ENCODE measurements at regions not wholly inside any gene's neighbourhood (a gene's known extent, or its start where the extent isn't known, plus 50 kb on each side); places are given as distances from the start of the nearest gene placed in this dataset.

- no peak overlapping the region for H3K9ac ChIP-seq (ENCODE audit: low read length)
- H3K27me3 ChIP-seq (ENCODE audit: control insufficient read depth, insufficient read depth, low read length) = no peaks in the 10 kb centered on the region
- no peaks in the 10 kb centered on the region for H3K9me3 ChIP-seq (ENCODE audit: control insufficient read depth, low read length)
- H3K36me3 ChIP-seq (ENCODE audit: control insufficient read depth, insufficient read depth, low read length) = no peaks in the 10 kb centered on the region
- H3K4me3 ChIP-seq (ENCODE audit: low read length) = no peak overlapping the region
- peaks cover 8% of the 10 kb centered on the region for H3K4me1 ChIP-seq (ENCODE audit: control insufficient read depth, insufficient read depth, low read length)
Observed at GRCh38 chr20:51142448-51142847, 119.5 kb upstream of the KCNG1 start.

- Histone ChIP-seq H3K9me3 (ENCODE audit: control insufficient read depth, low read length) (no peaks in the 10 kb centered on the region), H3K36me3 (ENCODE audit: control insufficient read depth, insufficient read depth, low read length) (no peaks in the 10 kb centered on the region), H3K4me1 (ENCODE audit: control insufficient read depth, insufficient read depth, low read length) (peaks cover 8% of the 10 kb centered on the region), H3K9ac (ENCODE audit: low read length) (no peak overlapping the region), H3K27me3 (ENCODE audit: control insufficient read depth, insufficient read depth, low read length) (no peaks in the 10 kb centered on the region), H3K4me3 (ENCODE audit: low read length) (no peak overlapping the region)
Observed at GRCh38 chr20:51140671-51141070, 117.8 kb upstream of the KCNG1 start.

DNA sequence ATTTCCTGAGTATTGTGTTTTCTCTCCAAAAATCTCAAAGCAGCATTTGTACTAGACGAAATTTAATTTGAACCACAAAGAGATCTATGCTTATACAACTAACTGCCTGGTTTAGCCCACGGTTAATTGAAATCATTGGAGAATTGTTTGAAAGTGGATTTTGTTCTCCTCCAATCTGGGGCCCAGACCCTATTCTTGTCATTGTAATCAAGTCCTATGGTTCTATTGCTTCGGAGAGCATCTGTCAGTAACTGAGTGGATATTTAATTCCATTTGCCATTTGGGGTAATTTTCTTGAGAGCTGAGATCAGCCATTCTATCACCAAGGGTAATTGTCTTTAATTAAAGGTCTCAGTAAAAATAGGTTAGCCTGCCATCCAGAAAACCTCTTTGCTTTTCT is 117.0 kb upstream of the KCNG1 start:
- no peak overlapping the region for H3K4me3 ChIP-seq (ENCODE audit: low read length)
- H3K27me3 ChIP-seq (ENCODE audit: control insufficient read depth, insufficient read depth, low read length) = no peaks in the 10 kb centered on the region
- H3K36me3 ChIP-seq (ENCODE audit: control insufficient read depth, insufficient read depth, low read length) = no peaks in the 10 kb centered on the region
- H3K4me1 ChIP-seq (ENCODE audit: control insufficient read depth, insufficient read depth, low read length) = peaks cover 8% of the 10 kb centered on the region
- no peaks in the 10 kb centered on the region for H3K9me3 ChIP-seq (ENCODE audit: control insufficient read depth, low read length)
- no peak overlapping the region for H3K9ac ChIP-seq (ENCODE audit: low read length)

DNA sequence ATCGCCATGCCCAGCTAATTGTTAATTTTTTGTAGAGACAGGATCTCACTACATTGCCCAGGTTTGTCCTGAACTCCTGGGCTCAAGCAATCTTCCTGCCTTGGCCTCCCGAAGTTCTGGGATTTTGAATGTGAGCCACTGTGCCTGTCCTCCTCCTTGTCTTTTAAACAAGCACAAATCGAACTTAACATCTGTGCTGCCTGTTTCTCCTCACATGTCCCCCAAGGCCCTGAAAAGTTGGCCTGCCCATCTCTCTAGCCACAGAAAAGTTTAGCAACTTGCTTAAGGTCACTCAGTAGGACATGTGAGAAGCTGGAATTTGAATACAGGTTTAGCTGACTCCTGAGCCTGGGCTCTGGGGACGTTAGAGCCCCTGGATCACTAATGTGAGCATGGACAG is 115.7 kb upstream of the KCNG1 start:
- Histone ChIP-seq H3K36me3 (ENCODE audit: control insufficient read depth, insufficient read depth, low read length) (no peaks in the 10 kb centered on the region), H3K9ac (ENCODE audit: low read length) (no peak overlapping the region), H3K4me1 (ENCODE audit: control insufficient read depth, insufficient read depth, low read length) (peaks cover 8% of the 10 kb centered on the region), H3K4me3 (ENCODE audit: low read length) (no peak overlapping the region), H3K9me3 (ENCODE audit: control insufficient read depth, low read length) (no peaks in the 10 kb centered on the region), H3K27me3 (ENCODE audit: control insufficient read depth, insufficient read depth, low read length) (no peaks in the 10 kb centered on the region)

GRCh38 chr20:51137461-51137860 is 114.6 kb upstream of the KCNG1 start:
- no peaks in the 10 kb centered on the region for H3K27me3 ChIP-seq (ENCODE audit: control insufficient read depth, insufficient read depth, low read length)
- no peak overlapping the region for H3K4me3 ChIP-seq (ENCODE audit: low read length)

GRCh38 chr20:51135926-51136715 is 113.2 kb upstream of the KCNG1 start:
- no peaks in the 10 kb centered on the region for H3K27me3 ChIP-seq (ENCODE audit: control insufficient read depth, insufficient read depth, low read length)
- no peaks in the 10 kb centered on the region for H3K9me3 ChIP-seq (ENCODE audit: control insufficient read depth, low read length)
- H3K4me1 ChIP-seq (ENCODE audit: control insufficient read depth, insufficient read depth, low read length) = peaks cover 8% of the 10 kb centered on the region
- H3K9ac ChIP-seq (ENCODE audit: low read length) = no peak overlapping the region
- no peak overlapping the region for H3K4me3 ChIP-seq (ENCODE audit: low read length)
- no peaks in the 10 kb centered on the region for H3K36me3 ChIP-seq (ENCODE audit: control insufficient read depth, insufficient read depth, low read length)

More at GRCh38 chr20:51137461-51137860, 114.6 kb upstream of the KCNG1 start:
- peaks cover 6% of the 10 kb centered on the region for H3K4me1 ChIP-seq (ENCODE audit: control insufficient read depth, insufficient read depth, low read length)
- H3K9ac ChIP-seq (ENCODE audit: low read length) = no peak overlapping the region
- H3K36me3 ChIP-seq (ENCODE audit: control insufficient read depth, insufficient read depth, low read length) = no peaks in the 10 kb centered on the region
- no peaks in the 10 kb centered on the region for H3K9me3 ChIP-seq (ENCODE audit: control insufficient read depth, low read length)

- no peaks in the 10 kb centered on the region for H3K9me3 ChIP-seq (ENCODE audit: control insufficient read depth, low read length)
- H3K9ac ChIP-seq (ENCODE audit: low read length) = no peak overlapping the region
- H3K4me1 ChIP-seq (ENCODE audit: control insufficient read depth, insufficient read depth, low read length) = peaks cover 9% of the 10 kb centered on the region
- no peak overlapping the region for H3K4me3 ChIP-seq (ENCODE audit: low read length)
- no peaks in the 10 kb centered on the region for H3K36me3 ChIP-seq (ENCODE audit: control insufficient read depth, insufficient read depth, low read length)
- H3K27me3 ChIP-seq (ENCODE audit: control insufficient read depth, insufficient read depth, low read length) = no peaks in the 10 kb centered on the region
Observed at GRCh38 chr20:51134405-51134804, 111.5 kb upstream of the KCNG1 start.

- H3K36me3 ChIP-seq (ENCODE audit: control insufficient read depth, insufficient read depth, low read length) = no peaks in the 10 kb centered on the region
- no peaks in the 10 kb centered on the region for H3K27me3 ChIP-seq (ENCODE audit: control insufficient read depth, insufficient read depth, low read length)
- no peaks in the 10 kb centered on the region for H3K9me3 ChIP-seq (ENCODE audit: control insufficient read depth, low read length)
- no peak overlapping the region for H3K9ac ChIP-seq (ENCODE audit: low read length)
- peaks cover 20% of the 10 kb centered on the region for H3K4me1 ChIP-seq (ENCODE audit: control insufficient read depth, insufficient read depth, low read length)
- no peak overlapping the region for H3K4me3 ChIP-seq (ENCODE audit: low read length)
Observed at GRCh38 chr20:51132279-51132678, 109.4 kb upstream of the KCNG1 start.

DNA sequence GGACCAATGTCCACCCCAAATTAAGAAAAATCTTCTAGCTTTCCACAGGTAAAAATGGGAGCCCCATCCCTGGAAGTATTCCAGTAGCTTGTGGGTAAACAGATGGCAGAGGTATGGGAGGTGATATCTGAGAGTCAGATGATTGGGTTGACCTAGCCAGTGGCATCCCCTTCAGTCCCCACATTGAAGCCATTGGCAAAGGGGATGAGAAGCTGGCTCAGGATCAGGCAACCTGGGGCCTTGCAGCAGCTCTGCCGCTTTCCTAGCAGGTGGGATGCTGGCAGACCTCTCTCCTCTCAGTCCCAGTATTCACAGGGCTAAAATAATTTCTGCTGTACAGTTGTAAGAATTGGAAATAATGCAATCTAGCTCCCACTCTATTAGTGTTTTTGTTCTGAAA is 108.9 kb upstream of the KCNG1 start:
- H3K9me3 ChIP-seq (ENCODE audit: control insufficient read depth, low read length) = no peaks in the 10 kb centered on the region
- H3K27me3 ChIP-seq (ENCODE audit: control insufficient read depth, insufficient read depth, low read length) = no peaks in the 10 kb centered on the region
- no peak overlapping the region for H3K9ac ChIP-seq (ENCODE audit: low read length)
- H3K4me1 ChIP-seq (ENCODE audit: control insufficient read depth, insufficient read depth, low read length) = peaks cover 20% of the 10 kb centered on the region
- no peak overlapping the region for H3K4me3 ChIP-seq (ENCODE audit: low read length)
- H3K36me3 ChIP-seq (ENCODE audit: control insufficient read depth, insufficient read depth, low read length) = no peaks in the 10 kb centered on the region

- Histone ChIP-seq H3K4me1 (ENCODE audit: control insufficient read depth, insufficient read depth, low read length) (peaks cover 20% of the 10 kb centered on the region), H3K27me3 (ENCODE audit: control insufficient read depth, insufficient read depth, low read length) (no peaks in the 10 kb centered on the region), H3K9ac (ENCODE audit: low read length) (no peak overlapping the region), H3K9me3 (ENCODE audit: control insufficient read depth, low read length) (no peaks in the 10 kb centered on the region), H3K4me3 (ENCODE audit: low read length) (no peak overlapping the region), H3K36me3 (ENCODE audit: control insufficient read depth, insufficient read depth, low read length) (no peaks in the 10 kb centered on the region)
Observed at GRCh38 chr20:51129147-51129776, 106.4 kb upstream of the KCNG1 start.

DNA sequence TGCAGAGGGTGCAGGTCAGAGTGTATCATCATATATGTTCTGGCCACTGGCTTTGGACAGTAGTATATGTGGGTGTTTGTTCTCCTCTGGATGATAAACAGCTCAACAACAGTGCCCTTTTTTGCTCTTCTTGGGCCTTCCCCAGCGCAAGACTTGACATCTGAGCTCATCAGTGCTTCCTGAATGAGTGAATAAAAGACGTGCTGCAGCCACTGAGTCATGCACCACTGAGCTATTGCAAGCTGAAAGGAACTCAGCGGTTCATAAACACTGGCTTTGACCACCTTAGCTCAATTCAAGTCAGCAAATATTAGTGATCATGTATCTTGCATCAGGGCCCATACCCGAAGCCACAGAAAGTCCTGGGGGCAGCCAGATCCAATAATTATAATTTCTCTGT is 105.3 kb upstream of the KCNG1 start:
- no peaks in the 10 kb centered on the region for H3K27me3 ChIP-seq (ENCODE audit: control insufficient read depth, insufficient read depth, low read length)
- H3K9me3 ChIP-seq (ENCODE audit: control insufficient read depth, low read length) = no peaks in the 10 kb centered on the region
- H3K4me3 ChIP-seq (ENCODE audit: low read length) = no peak overlapping the region
- H3K36me3 ChIP-seq (ENCODE audit: control insufficient read depth, insufficient read depth, low read length) = no peaks in the 10 kb centered on the region
- peaks cover 20% of the 10 kb centered on the region for H3K4me1 ChIP-seq (ENCODE audit: control insufficient read depth, insufficient read depth, low read length)
- no peak overlapping the region for H3K9ac ChIP-seq (ENCODE audit: low read length)

- Histone ChIP-seq H3K9me3 (ENCODE audit: control insufficient read depth, low read length) (no peaks in the 10 kb centered on the region), H3K4me1 (ENCODE audit: control insufficient read depth, insufficient read depth, low read length) (peaks cover 19% of the 10 kb centered on the region)
Observed at GRCh38 chr20:51127713-51128112, 104.8 kb upstream of the KCNG1 start.

More at GRCh38 chr20:51127713-51128112, 104.8 kb upstream of the KCNG1 start:
- H3K9ac ChIP-seq (ENCODE audit: low read length) = no peak overlapping the region
- H3K27me3 ChIP-seq (ENCODE audit: control insufficient read depth, insufficient read depth, low read length) = no peaks in the 10 kb centered on the region
- no peaks in the 10 kb centered on the region for H3K36me3 ChIP-seq (ENCODE audit: control insufficient read depth, insufficient read depth, low read length)
- H3K4me3 ChIP-seq (ENCODE audit: low read length) = no peak overlapping the region

Data from mucosa of stomach (tissue), 1 donor.